ENCODE measurements at regions not wholly inside any gene's neighbourhood (a gene's known extent, or its start where the extent isn't known, plus 50 kb on each side); places are given as distances from the start of the nearest gene placed in this dataset.
"Not testable (repeated sequence)": the region's sequence is repeated elsewhere in the genome, so short reads cannot be mapped to it uniquely, and the experiment has no call there.

- not testable (repeated sequence) for H3K36me3 ChIP-seq (ENCODE audit: insufficient read depth, low read length); H3K4me1 ChIP-seq (ENCODE audit: insufficient read depth, low read length); H3K27me3 ChIP-seq (ENCODE audit: insufficient read depth, low read length); H3K79me2 ChIP-seq (ENCODE audit: insufficient read depth, low read length); H3K4me3 ChIP-seq (ENCODE audit: insufficient read depth, low read length); H2AFZ ChIP-seq (ENCODE audit: low read length); H4K20me1 ChIP-seq (ENCODE audit: insufficient read depth, low read length); H3K9me3 ChIP-seq (ENCODE audit: low read depth, low read length); H3K27ac ChIP-seq (ENCODE audit: low read depth, low read length); H3K4me2 ChIP-seq (ENCODE audit: insufficient read depth, low read length); DNase-seq (ENCODE audit: insufficient read length, low spot score, missing footprints)
Observed at GRCh38 chr5:99495456-99495855, 566.6 kb upstream of the CHD1 start.

GRCh38 chr5:99478450-99478849, 549.6 kb upstream of the CHD1 start:
- not testable (repeated sequence) for H3K79me2 ChIP-seq (ENCODE audit: insufficient read depth, low read length)

DNA sequence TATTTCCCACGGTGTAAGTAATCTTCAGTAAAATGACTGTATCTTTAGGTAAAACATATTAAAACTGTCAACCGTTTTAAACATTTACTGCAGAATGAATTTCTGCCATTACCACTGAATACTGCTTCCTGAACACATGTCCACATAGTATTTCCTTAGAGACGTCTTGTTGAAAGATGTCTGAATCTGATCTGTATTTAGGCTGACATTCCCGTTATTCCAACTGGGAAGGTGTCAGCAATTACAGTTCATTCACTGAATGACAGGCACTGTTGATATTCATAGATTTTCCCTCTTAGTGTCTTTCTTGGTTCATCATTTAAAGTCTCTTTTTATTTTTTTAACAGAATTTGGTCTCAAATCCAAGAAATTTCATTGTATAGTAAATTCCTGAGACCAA, 544.5 kb upstream of the CHD1 start:
- not testable (repeated sequence) for H3K27ac ChIP-seq (ENCODE audit: low read depth, low read length); H3K79me2 ChIP-seq (ENCODE audit: insufficient read depth, low read length); H3K4me3 ChIP-seq (ENCODE audit: insufficient read depth, low read length); H3K4me1 ChIP-seq (ENCODE audit: insufficient read depth, low read length); H3K36me3 ChIP-seq (ENCODE audit: insufficient read depth, low read length); H2AFZ ChIP-seq (ENCODE audit: low read length); H4K20me1 ChIP-seq (ENCODE audit: insufficient read depth, low read length); DNase-seq (ENCODE audit: insufficient read length, low spot score, missing footprints); H3K27me3 ChIP-seq (ENCODE audit: insufficient read depth, low read length); H3K9me3 ChIP-seq (ENCODE audit: low read depth, low read length); H3K4me2 ChIP-seq (ENCODE audit: insufficient read depth, low read length)

More at GRCh38 chr5:99478450-99478849, 549.6 kb upstream of the CHD1 start:
- not testable (repeated sequence) for H3K27me3 ChIP-seq (ENCODE audit: insufficient read depth, low read length); H3K9me3 ChIP-seq (ENCODE audit: low read depth, low read length); H3K27ac ChIP-seq (ENCODE audit: low read depth, low read length); DNase-seq (ENCODE audit: insufficient read length, low spot score, missing footprints); H3K4me2 ChIP-seq (ENCODE audit: insufficient read depth, low read length); H3K36me3 ChIP-seq (ENCODE audit: insufficient read depth, low read length); H2AFZ ChIP-seq (ENCODE audit: low read length); H4K20me1 ChIP-seq (ENCODE audit: insufficient read depth, low read length); H3K4me1 ChIP-seq (ENCODE audit: insufficient read depth, low read length); H3K4me3 ChIP-seq (ENCODE audit: insufficient read depth, low read length)

- not testable (repeated sequence) for H2AFZ ChIP-seq (ENCODE audit: low read length); H3K27me3 ChIP-seq (ENCODE audit: insufficient read depth, low read length); H3K9me3 ChIP-seq (ENCODE audit: low read depth, low read length); H3K4me3 ChIP-seq (ENCODE audit: insufficient read depth, low read length); H3K36me3 ChIP-seq (ENCODE audit: insufficient read depth, low read length); H3K4me1 ChIP-seq (ENCODE audit: insufficient read depth, low read length); H4K20me1 ChIP-seq (ENCODE audit: insufficient read depth, low read length); H3K27ac ChIP-seq (ENCODE audit: low read depth, low read length); DNase-seq (ENCODE audit: insufficient read length, low spot score, missing footprints); H3K79me2 ChIP-seq (ENCODE audit: insufficient read depth, low read length); H3K4me2 ChIP-seq (ENCODE audit: insufficient read depth, low read length)
Observed at GRCh38 chr5:99471726-99472125, 542.9 kb upstream of the CHD1 start.

- not testable (repeated sequence) for H2AFZ ChIP-seq (ENCODE audit: low read length); H3K4me1 ChIP-seq (ENCODE audit: insufficient read depth, low read length); DNase-seq (ENCODE audit: insufficient read length, low spot score, missing footprints); H3K4me2 ChIP-seq (ENCODE audit: insufficient read depth, low read length); H3K79me2 ChIP-seq (ENCODE audit: insufficient read depth, low read length); H3K4me3 ChIP-seq (ENCODE audit: insufficient read depth, low read length); H3K9me3 ChIP-seq (ENCODE audit: low read depth, low read length); H3K27ac ChIP-seq (ENCODE audit: low read depth, low read length); H4K20me1 ChIP-seq (ENCODE audit: insufficient read depth, low read length); H3K27me3 ChIP-seq (ENCODE audit: insufficient read depth, low read length); H3K36me3 ChIP-seq (ENCODE audit: insufficient read depth, low read length)
Observed at GRCh38 chr5:99471178-99471577, 542.4 kb upstream of the CHD1 start.

DNA sequence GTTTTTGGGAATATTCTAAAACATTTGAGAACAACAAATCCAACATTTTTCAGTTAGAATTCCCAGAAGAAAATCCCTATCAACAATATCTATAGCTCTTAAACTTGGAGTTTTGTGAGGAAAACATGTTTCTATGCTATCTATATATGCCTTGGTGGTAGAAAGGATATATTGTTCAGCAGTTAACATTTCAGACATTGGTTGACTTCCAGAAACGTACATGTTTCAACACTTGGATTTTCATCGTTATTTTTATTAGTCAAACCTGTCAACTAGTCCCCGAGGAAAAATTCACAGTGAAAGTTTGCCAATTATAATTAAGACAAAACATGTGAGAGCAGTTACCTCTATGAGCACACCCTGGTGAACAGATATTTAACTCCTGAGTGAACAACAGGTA, 541.8 kb upstream of the CHD1 start:
- not testable (repeated sequence) for H3K27ac ChIP-seq (ENCODE audit: low read depth, low read length); H3K36me3 ChIP-seq (ENCODE audit: insufficient read depth, low read length); DNase-seq (ENCODE audit: insufficient read length, low spot score, missing footprints); H3K4me1 ChIP-seq (ENCODE audit: insufficient read depth, low read length); H3K4me2 ChIP-seq (ENCODE audit: insufficient read depth, low read length); H3K9me3 ChIP-seq (ENCODE audit: low read depth, low read length); H3K79me2 ChIP-seq (ENCODE audit: insufficient read depth, low read length); H3K4me3 ChIP-seq (ENCODE audit: insufficient read depth, low read length); H3K27me3 ChIP-seq (ENCODE audit: insufficient read depth, low read length); H2AFZ ChIP-seq (ENCODE audit: low read length); H4K20me1 ChIP-seq (ENCODE audit: insufficient read depth, low read length)

- no peak overlapping the region for H3K4me2 ChIP-seq (ENCODE audit: insufficient read depth, low read length)
- DNase-seq (ENCODE audit: insufficient read length, low spot score, missing footprints) = no peak
- no peaks in the 10 kb centered on the region for H4K20me1 ChIP-seq (ENCODE audit: insufficient read depth, low read length)
- no peak overlapping the region for H3K27ac ChIP-seq (ENCODE audit: low read depth, low read length)
- no peaks in the 10 kb centered on the region for H3K4me1 ChIP-seq (ENCODE audit: insufficient read depth, low read length)
- H2AFZ ChIP-seq (ENCODE audit: low read length) = no peak overlapping the region
- H3K27me3 ChIP-seq (ENCODE audit: insufficient read depth, low read length) = no peaks in the 10 kb centered on the region
- no peak overlapping the region for H3K4me3 ChIP-seq (ENCODE audit: insufficient read depth, low read length)
- no peaks in the 10 kb centered on the region for H3K9me3 ChIP-seq (ENCODE audit: low read depth, low read length)
- no peaks in the 10 kb centered on the region for H3K79me2 ChIP-seq (ENCODE audit: insufficient read depth, low read length)
- TF ChIP-seq CTCF (IDR thresholded peaks at IDR 0.05; ENCODE audit: extremely low read depth, low read depth, low read length) = no peak
- no peaks in the 10 kb centered on the region for H3K36me3 ChIP-seq (ENCODE audit: insufficient read depth, low read length)
Observed at GRCh38 chr5:99460701-99461100, 531.9 kb upstream of the CHD1 start.
